ENCODE measurements at regions not wholly inside any gene's neighbourhood (a gene's known extent, or its start where the extent isn't known, plus 50 kb on each side); places are given as distances from the start of the nearest gene placed in this dataset.

DNA sequence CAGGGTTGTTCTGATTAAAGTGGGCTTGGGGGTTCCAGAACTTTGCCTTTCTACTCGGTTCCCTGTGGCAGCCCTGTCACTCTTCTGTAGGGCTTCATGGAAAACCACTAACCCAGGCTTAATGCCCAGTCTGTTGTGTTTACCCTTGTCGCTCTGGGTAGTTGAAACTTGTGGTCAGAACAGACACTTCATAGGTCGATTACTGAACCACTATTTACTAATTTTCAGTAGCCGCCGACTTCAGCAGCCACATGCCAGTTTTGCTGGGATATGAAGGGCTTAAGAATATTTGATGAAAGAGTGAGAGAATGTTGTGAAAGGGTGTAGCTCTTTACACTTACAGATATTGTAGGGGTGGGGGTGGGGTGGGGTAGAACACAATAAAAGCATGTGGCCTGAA is 362.3 kb downstream of the RND3 start:
- TF ChIP-seq POLR2A (IDR thresholded peaks at IDR 0.05; ENCODE audit: low read depth, low read length) (no peak), MYC (IDR thresholded peaks at IDR 0.05; ENCODE audit: low read depth, low read length) (no peak), EZH2 (IDR thresholded peaks at IDR 0.05; ENCODE audit: borderline replicate concordance, low read depth, low read length, severe bottlenecking) (no peak), POLR2AphosphoS5 (IDR thresholded peaks at IDR 0.05; ENCODE audit: insufficient read depth, low read depth, low read length) (no peak), JUN (IDR thresholded peaks at IDR 0.05; ENCODE audit: borderline replicate concordance, insufficient read depth, insufficient read length, low read depth) (no peak)
- TF ChIP-seq, protein P1, sequence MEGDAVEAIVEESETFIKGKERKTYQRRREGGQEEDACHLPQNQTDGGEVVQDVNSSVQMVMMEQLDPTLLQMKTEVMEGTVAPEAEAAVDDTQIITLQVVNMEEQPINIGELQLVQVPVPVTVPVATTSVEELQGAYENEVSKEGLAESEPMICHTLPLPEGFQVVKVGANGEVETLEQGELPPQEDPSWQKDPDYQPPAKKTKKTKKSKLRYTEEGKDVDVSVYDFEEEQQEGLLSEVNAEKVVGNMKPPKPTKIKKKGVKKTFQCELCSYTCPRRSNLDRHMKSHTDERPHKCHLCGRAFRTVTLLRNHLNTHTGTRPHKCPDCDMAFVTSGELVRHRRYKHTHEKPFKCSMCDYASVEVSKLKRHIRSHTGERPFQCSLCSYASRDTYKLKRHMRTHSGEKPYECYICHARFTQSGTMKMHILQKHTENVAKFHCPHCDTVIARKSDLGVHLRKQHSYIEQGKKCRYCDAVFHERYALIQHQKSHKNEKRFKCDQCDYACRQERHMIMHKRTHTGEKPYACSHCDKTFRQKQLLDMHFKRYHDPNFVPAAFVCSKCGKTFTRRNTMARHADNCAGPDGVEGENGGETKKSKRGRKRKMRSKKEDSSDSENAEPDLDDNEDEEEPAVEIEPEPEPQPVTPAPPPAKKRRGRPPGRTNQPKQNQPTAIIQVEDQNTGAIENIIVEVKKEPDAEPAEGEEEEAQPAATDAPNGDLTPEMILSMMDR (IDR thresholded peaks at IDR 0.05; ENCODE audit: extremely low read depth in 1 of 2, insufficient read depth in 1 of 2, low read depth in 1 of 2, low read length in 2 of 2): no peak
- TF ChIP-seq, protein P2, sequence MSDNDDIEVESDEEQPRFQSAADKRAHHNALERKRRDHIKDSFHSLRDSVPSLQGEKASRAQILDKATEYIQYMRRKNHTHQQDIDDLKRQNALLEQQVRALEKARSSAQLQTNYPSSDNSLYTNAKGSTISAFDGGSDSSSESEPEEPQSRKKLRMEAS (IDR thresholded peaks at IDR 0.05; ENCODE audit: insufficient read depth, insufficient read length): no peak
